PC-3 (cell line): ENCODE measurements at regions not wholly inside any gene's neighbourhood (a gene's known extent, or its start where the extent isn't known, plus 50 kb on each side); places are given as distances from the start of the nearest gene placed in this dataset.

Source experiments
- ATAC-seq: fragments of 200-7000 bp; cut with Tn5 transposase; 2 replicates; pipeline ENCODE4 v1.9.1; 2020; ENCODE audit warnings: mild to moderate bottlenecking, moderate library complexity
- BruUV-seq: library from RNA; stranded (reverse); fragments of 400-500 nt; replicated peaks from 2 replicates; lab custom pipeline; 2021; lab: Mats Ljungman, UMichigan
- CTCF ChIA-PET: fragments of 300-600 bp; sonication (Branson Sonifier 250); formaldehyde crosslinking; loops from one replicate; lab custom pipeline; 2022; ENCODE audit warnings: antibody characterized with exemption; lab: Charles Lee
- POLR2A ChIA-PET: fragments of 300-600 bp; sonication (Branson Sonifier 250); formaldehyde crosslinking; loops from one replicate; lab custom pipeline; 2022; ENCODE audit warnings: antibody characterized with exemption; ENCODE audit not compliant: unreplicated experiment; lab: Charles Lee
- DNase-seq: peaks from one replicate; pipeline ENCODE4 v3.0.0-alpha.2; 2015
- H2AFZ ChIP-seq: fragments of 300-600 bp; sonication (generic); 2 replicates; pipeline ENCODE4 v1.6.0; 2016; ENCODE audit warnings: antibody characterized with exemption, low read length
- H3F3A ChIP-seq: fragments of 300-600 bp; sonication (generic); one replicate; pipeline ENCODE4 v1.6.0; 2017; ENCODE audit warnings: antibody characterized with exemption, low read length, control low read depth, mild to moderate bottlenecking; ENCODE audit not compliant: unreplicated experiment
- H3K27ac ChIP-seq: fragments of 300-600 bp; sonication (generic); 2 replicates; pipeline ENCODE4 v1.5.1; 2016; ENCODE audit warnings: mild to moderate bottlenecking, low read length
- H3K27me3 ChIP-seq: fragments of 300-600 bp; sonication (generic); 2 replicates; pipeline ENCODE4 v1.6.1; 2016; ENCODE audit warnings: low read length, mixed read lengths
- H3K36me3 ChIP-seq: fragments of 300-600 bp; sonication (generic); 2 replicates; pipeline ENCODE4 v1.6.1; 2016; ENCODE audit warnings: low read depth, mixed run types, low read length, mixed read lengths
- H3K4me1 ChIP-seq: fragments of 300-600 bp; sonication (generic); 2 replicates; pipeline ENCODE4 v1.5.1; 2016; ENCODE audit warnings: low read length; ENCODE audit not compliant: insufficient read depth
- H3K4me2 ChIP-seq: fragments of 300-600 bp; sonication (generic); 2 replicates; pipeline ENCODE4 v1.6.0; 2016; ENCODE audit warnings: low read length
- H3K4me3 ChIP-seq: fragments of 300-600 bp; sonication (generic); 2 replicates; pipeline ENCODE4 v1.5.1; 2016; ENCODE audit warnings: mild to moderate bottlenecking, low read length, mixed read lengths
- H3K79me2 ChIP-seq: fragments of 300-600 bp; sonication (generic); 2 replicates; pipeline ENCODE4 v1.6.1; 2017; ENCODE audit warnings: low read length, mixed read lengths
- H3K9ac ChIP-seq: fragments of 300-600 bp; sonication (generic); 2 replicates; pipeline ENCODE4 v1.6.0; 2016; ENCODE audit warnings: mild to moderate bottlenecking, low read length
- H3K9me2 ChIP-seq: fragments of 300-600 bp; sonication (generic); replicated peaks from 2 replicates; pipeline ENCODE4 v1.6.1; 2016; ENCODE audit warnings: mixed run types, low read length, mixed read lengths
- H3K9me3 ChIP-seq: fragments of 300-600 bp; sonication (generic); 2 replicates; pipeline ENCODE4 v1.6.1; 2016; ENCODE audit warnings: low read length, mixed read lengths
- H4K20me1 ChIP-seq: fragments of 300-600 bp; sonication (generic); 2 replicates; pipeline ENCODE4 v1.6.1; 2016; ENCODE audit warnings: low read length, mixed read lengths
- CTCF ChIP-seq: fragments of 300-600 bp; sonication (generic); conservative IDR thresholded peaks from 2 replicates; pipeline ENCODE4 v1.5.1; 2017; ENCODE audit warnings: antibody characterized with exemption, low read depth, mild to moderate bottlenecking, low read length
- EZH2 ChIP-seq: fragments of 300-600 bp; sonication (generic); IDR thresholded peaks from one replicate; pipeline ENCODE4 v1.6.1; 2017; ENCODE audit warnings: antibody characterized with exemption, mild to moderate bottlenecking, low read length; ENCODE audit not compliant: unreplicated experiment
- EZH2phosphoT487 ChIP-seq: fragments of 300-600 bp; sonication (generic); IDR thresholded peaks from 2 replicates; pipeline ENCODE4 v1.6.1; 2018; ENCODE audit warnings: mild to moderate bottlenecking, antibody characterized with exemption, low read length, borderline replicate concordance
- intact Hi-C: fragments of 100-400 bp; cut with micrococcal nuclease; formaldehyde crosslinking; loops from 2 replicates; pipeline ENCODE4 v1.9.0; 2023

- no peak overlapping the region for H3K4me3 ChIP-seq
- no peaks in the 10 kb centered on the region for H3K9me2 ChIP-seq
- no TSS peak for BruUV-seq
- no peak for DNase-seq
- H3K79me2 ChIP-seq: no peaks in the 10 kb centered on the region
- H3F3A ChIP-seq: no peaks in the 10 kb centered on the region
- no peak overlapping the region for H2AFZ ChIP-seq
- no peaks in the 10 kb centered on the region for H3K4me1 ChIP-seq
- H3K4me2 ChIP-seq: no peak overlapping the region
- no peaks in the 10 kb centered on the region; the same call in 1 of the 2 replicates for H3K9me3 ChIP-seq
- TF ChIP-seq EZH2phosphoT487 (no peak), CTCF (no peak), EZH2 (no peak)
- no peak overlapping the region for H3K9ac ChIP-seq
- CTCF ChIA-PET: interaction anchor here (0.7 kb wide), 1 partner anchor 48 kb away, joined by 3 read pairs; no protein-coding TSS in a partner anchor
- intact Hi-C loops: no loop called here
- H4K20me1 ChIP-seq: no peaks in the 10 kb centered on the region
- H3K36me3 ChIP-seq: no peaks in the 10 kb centered on the region
- POLR2A ChIA-PET: no interaction called here
- no peak overlapping the region for H3K27ac ChIP-seq
- ATAC-seq: no peak
- H3K27me3 ChIP-seq: no peaks in the 10 kb centered on the region
Measured at GRCh38 chr12:82008251-82008650, 249.1 kb upstream of the PPFIA2 start.

GRCh38 chr12:81998761-81999378 lies 239.7 kb upstream of the PPFIA2 start:
- BruUV-seq: no TSS peak
- no peak overlapping the region for H3K9ac ChIP-seq
- H3K4me1 ChIP-seq: no peaks in the 10 kb centered on the region
- POLR2A ChIA-PET: no interaction called here
- H3K27ac ChIP-seq: no peak overlapping the region
- H3K79me2 ChIP-seq: no peaks in the 10 kb centered on the region
- H3K27me3 ChIP-seq: no peaks in the 10 kb centered on the region
- no peaks in the 10 kb centered on the region for H3K36me3 ChIP-seq
- no peak overlapping the region for H3K4me3 ChIP-seq
- CTCF ChIA-PET: no interaction called here
- H3K9me3 ChIP-seq: peaks cover 6% of the 10 kb centered on the region; the same call in 1 of the 2 replicates
- intact Hi-C loops: no loop called here
- H4K20me1 ChIP-seq: no peaks in the 10 kb centered on the region
- no peak for TF ChIP-seq EZH2phosphoT487
- TF ChIP-seq EZH2: no peak
- no peak for TF ChIP-seq CTCF
- H3K4me2 ChIP-seq: no peak overlapping the region
- no peak for DNase-seq
- no peak overlapping the region for H2AFZ ChIP-seq
- ATAC-seq: no peak
- H3F3A ChIP-seq: no peaks in the 10 kb centered on the region
- H3K9me2 ChIP-seq: no peaks in the 10 kb centered on the region

GRCh38 chr12:81992461-81992860 lies 233.3 kb upstream of the PPFIA2 start:
- intact Hi-C loops: no loop called here
- ChIA-PET CTCF (no interaction called here), POLR2A (no interaction called here)
- Histone ChIP-seq H3K4me2 (no peak overlapping the region), H3K79me2 (no peaks in the 10 kb centered on the region), H3K27me3 (no peaks in the 10 kb centered on the region), H3K9ac (no peak overlapping the region), H3K9me2 (no peaks in the 10 kb centered on the region), H2AFZ (no peak overlapping the region), H3F3A (no peaks in the 10 kb centered on the region), H3K4me3 (no peak overlapping the region), H3K9me3 (0 out of 2 replicates have a peak, but pooled peaks cover 11% of the 10 kb centered on the region), H3K36me3 (no peaks in the 10 kb centered on the region), H3K4me1 (no peaks in the 10 kb centered on the region), H4K20me1 (no peaks in the 10 kb centered on the region), H3K27ac (no peak overlapping the region)
- no peak for DNase-seq
- no TSS peak for BruUV-seq
- TF ChIP-seq EZH2 (no peak), CTCF (no peak), EZH2phosphoT487 (no peak)
- ATAC-seq: no peak
